ENCODE measurements at regions not wholly inside any gene's neighbourhood (a gene's known extent, or its start where the extent isn't known, plus 50 kb on each side); places are given as distances from the start of the nearest gene placed in this dataset.

DNA sequence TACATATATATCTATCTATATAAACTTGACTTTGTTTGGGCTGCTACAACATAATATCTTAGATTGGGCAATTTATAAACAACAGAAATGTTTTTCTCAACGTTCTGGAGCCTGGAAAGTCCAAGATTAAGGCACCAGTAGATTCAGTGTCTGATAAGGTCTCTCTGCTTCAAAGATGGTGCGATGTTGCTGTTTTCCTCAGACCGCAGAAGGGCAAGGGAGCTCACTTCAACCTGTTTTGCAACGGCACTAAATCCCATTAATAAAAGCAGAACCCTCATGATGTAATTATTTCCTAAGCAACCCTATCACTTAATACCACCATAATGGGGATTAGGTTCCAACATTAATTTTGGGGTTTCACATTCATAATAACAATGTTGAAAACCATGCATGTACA is 1134.8 kb downstream of the NSUN3 start:
- Histone ChIP-seq H3K18ac (ENCODE audit: low read length) (no peak overlapping the region), H2BK5ac (ENCODE audit: low read length) (no peak overlapping the region), H3K36me3 (replicated peaks in 1 of 2; ENCODE audit: control insufficient read depth in 2 of 2, insufficient read depth in 2 of 2, low read length in 2 of 2) (no peaks in the 10 kb centered on the region), H4K8ac (ENCODE audit: low read depth, low read length) (no peak overlapping the region), H2AFZ (ENCODE audit: low read length) (no peak overlapping the region), H2BK12ac (ENCODE audit: low read length) (no peak overlapping the region), H2AK5ac (ENCODE audit: low read depth, low read length) (no peak overlapping the region), H3K9me3 (replicated peaks in 1 of 2; ENCODE audit: control insufficient read depth in 2 of 2, insufficient read depth in 1 of 2, low read depth in 1 of 2, low read length in 2 of 2) (peaks cover 0 to 2% of the 10 kb centered on the region in 2 donors), H3K4me2 (ENCODE audit: insufficient read depth, low read length, poor library complexity, severe bottlenecking) (no peak overlapping the region), H4K91ac (ENCODE audit: low read depth, low read length, poor library complexity) (no peak overlapping the region), H3K23ac (ENCODE audit: low read depth, low read length, poor library complexity) (no peak overlapping the region), H2BK120ac (ENCODE audit: low read depth, low read length) (no peak overlapping the region), H3K9ac (ENCODE audit: low read depth, low read length, poor library complexity) (no peak overlapping the region), H3K27me3 (ENCODE audit: control insufficient read depth in 3 of 3, insufficient read depth in 3 of 3, low read depth in 1 of 3, low read length in 3 of 3) (no peaks in the 10 kb centered on the region), H3K4me3 (ENCODE audit: low read length in 2 of 2) (no peak overlapping the region), H3K4ac (ENCODE audit: low read length) (no peak overlapping the region), H3K27ac (replicated peaks; ENCODE audit: low read length) (no peak overlapping the region), H3K14ac (ENCODE audit: low read length) (no peak overlapping the region), H2BK15ac (ENCODE audit: low read length) (no peak overlapping the region), H3K79me1 (ENCODE audit: low read depth, low read length) (no peaks in the 10 kb centered on the region), H3K4me1 (ENCODE audit: control insufficient read depth in 2 of 2, insufficient read depth in 1 of 2, low read depth in 1 of 2, low read length in 2 of 2) (no peaks in the 10 kb centered on the region)
- WGBS, 2 donors (ENCODE audit: extremely low coverage in 2 of 2, insufficient read length in 2 of 2, insufficient replicate concordance in 1 of 2): no CpG with 5 or more reads among the region's 4 CpGs
- no peak for DNase-seq (ENCODE audit: low spot score)

GRCh38 chr3:95200384-95200783 is 1137.5 kb downstream of the NSUN3 start:
- Histone ChIP-seq H4K91ac (ENCODE audit: low read depth, low read length, poor library complexity) (no peak overlapping the region), H3K79me1 (ENCODE audit: low read depth, low read length) (no peaks in the 10 kb centered on the region), H3K4me2 (ENCODE audit: insufficient read depth, low read length, poor library complexity, severe bottlenecking) (no peak overlapping the region), H2AFZ (ENCODE audit: low read length) (no peak overlapping the region), H3K18ac (ENCODE audit: low read length) (no peak overlapping the region), H3K36me3 (replicated peaks in 1 of 2; ENCODE audit: control insufficient read depth in 2 of 2, insufficient read depth in 2 of 2, low read length in 2 of 2) (no peaks in the 10 kb centered on the region), H3K4me1 (ENCODE audit: control insufficient read depth in 2 of 2, insufficient read depth in 1 of 2, low read depth in 1 of 2, low read length in 2 of 2) (no peaks in the 10 kb centered on the region), H3K9ac (ENCODE audit: low read depth, low read length, poor library complexity) (no peak overlapping the region), H3K23ac (ENCODE audit: low read depth, low read length, poor library complexity) (no peak overlapping the region), H3K14ac (ENCODE audit: low read length) (no peak overlapping the region), H3K4me3 (ENCODE audit: low read length in 2 of 2) (no peak overlapping the region), H2BK12ac (ENCODE audit: low read length) (no peak overlapping the region), H2BK15ac (ENCODE audit: low read length) (no peak overlapping the region), H3K4ac (ENCODE audit: low read length) (no peak overlapping the region), H2BK120ac (ENCODE audit: low read depth, low read length) (no peak overlapping the region), H3K27ac (replicated peaks; ENCODE audit: low read length) (no peak overlapping the region), H3K9me3 (replicated peaks in 1 of 2; ENCODE audit: control insufficient read depth in 2 of 2, insufficient read depth in 1 of 2, low read depth in 1 of 2, low read length in 2 of 2) (peaks cover 0 to 2% of the 10 kb centered on the region in 2 donors), H2BK5ac (ENCODE audit: low read length) (no peak overlapping the region), H4K8ac (ENCODE audit: low read depth, low read length) (no peak overlapping the region), H2AK5ac (ENCODE audit: low read depth, low read length) (no peak overlapping the region), H3K27me3 (ENCODE audit: control insufficient read depth in 3 of 3, insufficient read depth in 3 of 3, low read depth in 1 of 3, low read length in 3 of 3) (no peaks in the 10 kb centered on the region)
- no peak for DNase-seq (ENCODE audit: low spot score)
- WGBS, 2 donors (ENCODE audit: extremely low coverage in 2 of 2, insufficient read length in 2 of 2, insufficient replicate concordance in 1 of 2): no CpG with 5 or more reads among the region's 1 CpG

DNA sequence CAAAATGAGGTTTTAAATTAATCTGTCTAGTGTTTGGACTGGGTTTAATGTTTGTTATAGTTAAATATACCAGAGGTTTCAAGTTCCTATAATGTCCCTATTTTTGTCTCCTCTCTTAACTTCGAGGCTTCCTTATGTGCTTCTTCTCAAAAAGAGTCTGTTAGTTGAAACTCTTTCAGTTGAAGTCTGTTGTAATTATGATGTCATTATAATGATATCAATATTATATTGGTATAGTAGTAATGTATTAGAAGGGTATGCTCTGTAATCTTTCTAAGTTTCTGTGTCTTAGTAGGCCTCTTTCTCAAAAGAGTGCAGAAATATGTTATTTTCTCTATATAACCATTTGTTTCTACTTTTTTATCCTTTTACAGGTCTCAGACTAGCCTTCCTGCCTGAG is 1148.0 kb downstream of the NSUN3 start:
- Histone ChIP-seq H3K27me3 (ENCODE audit: control insufficient read depth in 3 of 3, insufficient read depth in 3 of 3, low read depth in 1 of 3, low read length in 3 of 3) (no peaks in the 10 kb centered on the region), H3K4me3 (ENCODE audit: low read length in 2 of 2) (no peak overlapping the region), H2BK15ac (ENCODE audit: low read length) (no peak overlapping the region), H3K9me3 (replicated peaks in 1 of 2; ENCODE audit: control insufficient read depth in 2 of 2, insufficient read depth in 1 of 2, low read depth in 1 of 2, low read length in 2 of 2) (no peaks in the 10 kb centered on the region), H2BK120ac (ENCODE audit: low read depth, low read length) (no peak overlapping the region), H4K8ac (ENCODE audit: low read depth, low read length) (no peak overlapping the region), H2AK5ac (ENCODE audit: low read depth, low read length) (no peak overlapping the region), H3K27ac (replicated peaks; ENCODE audit: low read length) (no peak overlapping the region), H3K4me1 (ENCODE audit: control insufficient read depth in 2 of 2, insufficient read depth in 1 of 2, low read depth in 1 of 2, low read length in 2 of 2) (no peaks in the 10 kb centered on the region), H2BK5ac (ENCODE audit: low read length) (no peak overlapping the region), H3K23ac (ENCODE audit: low read depth, low read length, poor library complexity) (no peak overlapping the region), H3K79me1 (ENCODE audit: low read depth, low read length) (no peaks in the 10 kb centered on the region), H3K9ac (ENCODE audit: low read depth, low read length, poor library complexity) (no peak overlapping the region), H2BK12ac (ENCODE audit: low read length) (no peak overlapping the region), H3K4me2 (ENCODE audit: insufficient read depth, low read length, poor library complexity, severe bottlenecking) (no peak overlapping the region), H3K36me3 (replicated peaks in 1 of 2; ENCODE audit: control insufficient read depth in 2 of 2, insufficient read depth in 2 of 2, low read length in 2 of 2) (no peaks in the 10 kb centered on the region), H3K14ac (ENCODE audit: low read length) (no peak overlapping the region), H3K4ac (ENCODE audit: low read length) (no peak overlapping the region), H4K91ac (ENCODE audit: low read depth, low read length, poor library complexity) (no peak overlapping the region), H2AFZ (ENCODE audit: low read length) (no peak overlapping the region), H3K18ac (ENCODE audit: low read length) (no peak overlapping the region)
- DNase-seq (ENCODE audit: low spot score): no peak
- WGBS, 2 donors (ENCODE audit: extremely low coverage in 2 of 2, insufficient read length in 2 of 2, insufficient replicate concordance in 1 of 2): no CpG with 5 or more reads among the region's 1 CpG

GRCh38 chr3:95212117-95212516 is 1149.3 kb downstream of the NSUN3 start:
- no CpG with 5 or more reads among the region's 2 CpGs for WGBS, 2 donors (ENCODE audit: extremely low coverage in 2 of 2, insufficient read length in 2 of 2, insufficient replicate concordance in 1 of 2)

More at GRCh38 chr3:95212117-95212516, 1149.3 kb downstream of the NSUN3 start:
- no peak overlapping the region for H2BK5ac ChIP-seq (ENCODE audit: low read length)
- H2AFZ ChIP-seq (ENCODE audit: low read length): no peak overlapping the region
- H3K4me3 ChIP-seq (ENCODE audit: low read length in 2 of 2): no peak overlapping the region
- no peak for DNase-seq (ENCODE audit: low spot score)
- H3K79me1 ChIP-seq (ENCODE audit: low read depth, low read length): no peaks in the 10 kb centered on the region
- no peak overlapping the region for H2BK15ac ChIP-seq (ENCODE audit: low read length)
- no peak overlapping the region for H3K23ac ChIP-seq (ENCODE audit: low read depth, low read length, poor library complexity)
- H3K4me2 ChIP-seq (ENCODE audit: insufficient read depth, low read length, poor library complexity, severe bottlenecking): no peak overlapping the region
- H3K18ac ChIP-seq (ENCODE audit: low read length): no peak overlapping the region
- H3K36me3 ChIP-seq (replicated peaks in 1 of 2; ENCODE audit: control insufficient read depth in 2 of 2, insufficient read depth in 2 of 2, low read length in 2 of 2): no peaks in the 10 kb centered on the region
- H4K91ac ChIP-seq (ENCODE audit: low read depth, low read length, poor library complexity): no peak overlapping the region
- no peak overlapping the region for H2BK120ac ChIP-seq (ENCODE audit: low read depth, low read length)
- peaks cover 0 to 5% of the 10 kb centered on the region in 2 donors for H3K9me3 ChIP-seq (replicated peaks in 1 of 2; ENCODE audit: control insufficient read depth in 2 of 2, insufficient read depth in 1 of 2, low read depth in 1 of 2, low read length in 2 of 2)
- no peak overlapping the region for H3K14ac ChIP-seq (ENCODE audit: low read length)
- no peak overlapping the region for H3K27ac ChIP-seq (replicated peaks; ENCODE audit: low read length)
- no peak overlapping the region for H2BK12ac ChIP-seq (ENCODE audit: low read length)
- H3K4ac ChIP-seq (ENCODE audit: low read length): no peak overlapping the region
- H2AK5ac ChIP-seq (ENCODE audit: low read depth, low read length): no peak overlapping the region
- H4K8ac ChIP-seq (ENCODE audit: low read depth, low read length): no peak overlapping the region
- no peaks in the 10 kb centered on the region for H3K4me1 ChIP-seq (ENCODE audit: control insufficient read depth in 2 of 2, insufficient read depth in 1 of 2, low read depth in 1 of 2, low read length in 2 of 2)
- no peaks in the 10 kb centered on the region for H3K27me3 ChIP-seq (ENCODE audit: control insufficient read depth in 3 of 3, insufficient read depth in 3 of 3, low read depth in 1 of 3, low read length in 3 of 3)
- no peak overlapping the region for H3K9ac ChIP-seq (ENCODE audit: low read depth, low read length, poor library complexity)

Data from neuronal stem cell (in vitro differentiated cells).